Kidney (tissue), 13 donors: ENCODE measurements at regions not wholly inside any gene's neighbourhood (a gene's known extent, or its start where the extent isn't known, plus 50 kb on each side); places are given as distances from the start of the nearest gene placed in this dataset.
A peak's percentile ranks its signal among the peaks of the same experiment; 100 is the strongest.

ENCODE experiments used
- DNase-seq, 5 donors: peaks; one replicate each; pipeline ENCODE4 v3.0.0-alpha.2; 2013 to 2020
- FAIRE-seq: peaks from 2 replicates; lab custom pipeline; 2012; peaks lifted over from hg19 to GRCh38; lab: Jason Lieb, UNC
- H3K27ac ChIP-seq, 2 donors: one replicate each; pipeline ENCODE4 v1.7.0; 2013; ENCODE audit warnings: low read depth in 2 of 2, low read length in 2 of 2, inconsistent platforms in 1 of 2
- H3K27me3 ChIP-seq: one replicate; pipeline ENCODE4 v1.7.1; 2013; ENCODE audit warnings: low read length, inconsistent platforms; ENCODE audit not compliant: control insufficient read depth, insufficient read depth
- H3K36me3 ChIP-seq, 3 donors: one replicate each; pipeline versions ENCODE4 v1.7.0 to v1.7.1; 2013; ENCODE audit warnings: low read length in 3 of 3, control low read depth in 1 of 3, inconsistent platforms in 1 of 3; ENCODE audit not compliant: insufficient read depth in 3 of 3, control insufficient read depth in 2 of 3
- H3K4me1 ChIP-seq, 3 donors: one replicate each; pipeline versions ENCODE4 v1.7.0 to v1.7.1; 2013; ENCODE audit warnings: low read length in 3 of 3, inconsistent platforms in 1 of 3, low read depth in 1 of 3; ENCODE audit not compliant: control insufficient read depth in 2 of 3, insufficient read depth in 2 of 3
- H3K4me3 ChIP-seq, 3 donors: one replicate each; pipeline versions ENCODE4 v1.7.0 to v1.8.1; 2013; ENCODE audit warnings: low read length in 3 of 3, control low read depth in 1 of 3, inconsistent platforms in 1 of 3
- H3K9ac ChIP-seq, 3 donors: one replicate each; pipeline versions ENCODE4 v1.7.0 to v1.7.1; 2013; ENCODE audit warnings: low read length in 3 of 3, control low read depth in 1 of 3, inconsistent platforms in 1 of 3
- H3K9me3 ChIP-seq, 3 donors: one replicate each; pipeline versions ENCODE4 v1.7.0 to v1.7.1; 2013; ENCODE audit warnings: low read length in 3 of 3, control low read depth in 1 of 3, inconsistent platforms in 1 of 3; ENCODE audit not compliant: control insufficient read depth in 2 of 3, insufficient read depth in 1 of 3
- CTCF ChIP-seq: IDR thresholded peaks from 3 replicates; pipeline ENCODE4 v1.5.1; 2012; ENCODE audit warnings: mild to moderate bottlenecking, moderate library complexity, borderline replicate concordance; ENCODE audit not compliant: insufficient read depth; ENCODE audit errors: extremely low read depth
- intact Hi-C: fragments of 100-400 bp; cut with DNase I; formaldehyde crosslinking; loops from one replicate; pipeline ENCODE4 v1.11.1; 2022
- donor health status: control.
- donor health status: control.
- donor health status: control.
- donor health status: control.
- donor health status: control.
- donor health status: DM: yes; HTN: yes; CAD: no.
- donor health status: Normal renal cell carcinoma (clear cell type).

GRCh38 chr3:94524102-94524919 is 461.4 kb downstream of the NSUN3 start:
- H3K27me3 ChIP-seq: no peaks in the 10 kb centered on the region
- H3K4me3 ChIP-seq: no peak overlapping the region
- no peak for FAIRE-seq
- no peak for TF ChIP-seq CTCF
- intact Hi-C loops: no loop called here
- no peak overlapping the region for H3K27ac ChIP-seq
- H3K9me3 ChIP-seq: no peaks in the 10 kb centered on the region
- DNase-seq: peak in 2 of 5 donors; percentile 9 to 33
- no peaks in the 10 kb centered on the region for H3K36me3 ChIP-seq
- no peak overlapping the region for H3K9ac ChIP-seq
- no peaks in the 10 kb centered on the region for H3K4me1 ChIP-seq

GRCh38 chr3:94525043-94525442 is 462.2 kb downstream of the NSUN3 start:
- Histone ChIP-seq H3K9ac (no peak overlapping the region), H3K9me3 (no peaks in the 10 kb centered on the region), H3K4me1 (no peaks in the 10 kb centered on the region), H3K27me3 (no peaks in the 10 kb centered on the region), H3K36me3 (no peaks in the 10 kb centered on the region), H3K4me3 (no peak overlapping the region), H3K27ac (no peak overlapping the region)
- peak in 2 of 5 donors; percentile 14 to 57 for DNase-seq
- intact Hi-C loops: no loop called here
- no peak for FAIRE-seq
- no peak for TF ChIP-seq CTCF

GRCh38 chr3:94529816-94530215 is 467.0 kb downstream of the NSUN3 start:
- Histone ChIP-seq H3K27me3 (no peaks in the 10 kb centered on the region), H3K9me3 (no peaks in the 10 kb centered on the region), H3K4me1 (no peaks in the 10 kb centered on the region), H3K36me3 (no peaks in the 10 kb centered on the region), H3K4me3 (no peak overlapping the region), H3K9ac (no peak overlapping the region), H3K27ac (no peak overlapping the region)
- no peak for DNase-seq
- TF ChIP-seq CTCF: no peak
- FAIRE-seq: no peak
- intact Hi-C loops: no loop called here
